NCI-H2081 (cell line): ENCODE measurements at regions not wholly inside any gene's neighbourhood (a gene's known extent, or its start where the extent isn't known, plus 50 kb on each side); places are given as distances from the start of the nearest gene placed in this dataset.
"Not testable (repeated sequence)": the region's sequence is repeated elsewhere in the genome, so short reads cannot be mapped to it uniquely, and the experiment has no call there.

Experiments
- DNase-seq, 2 experiments: peaks; one replicate each; lab custom pipeline; 2025; lab: John Stamatoyannopoulos, UW

GRCh38 chr2:40953341-40953740, 501.5 kb upstream of the SLC8A1 start:
- no peak for DNase-seq

DNA sequence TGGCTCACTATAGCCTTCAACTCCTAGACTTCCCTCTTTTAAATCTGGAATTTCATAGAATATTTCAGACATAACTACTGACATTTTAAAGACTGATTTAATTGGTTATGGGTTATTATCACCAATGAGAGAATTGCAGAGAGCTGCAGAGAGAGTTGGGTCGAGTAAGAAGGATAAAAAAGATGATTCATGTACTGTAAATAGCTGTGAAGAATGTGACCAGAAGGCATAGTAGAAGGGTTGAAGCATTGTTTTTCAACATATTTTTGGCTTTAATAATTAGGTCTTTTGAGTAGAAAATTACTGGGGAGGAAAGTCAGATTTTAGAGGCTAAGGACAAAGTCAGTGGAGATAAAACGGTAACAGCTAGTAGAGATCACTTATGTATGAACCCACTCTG, 503.2 kb upstream of the SLC8A1 start:
- no peak for DNase-seq

DNA sequence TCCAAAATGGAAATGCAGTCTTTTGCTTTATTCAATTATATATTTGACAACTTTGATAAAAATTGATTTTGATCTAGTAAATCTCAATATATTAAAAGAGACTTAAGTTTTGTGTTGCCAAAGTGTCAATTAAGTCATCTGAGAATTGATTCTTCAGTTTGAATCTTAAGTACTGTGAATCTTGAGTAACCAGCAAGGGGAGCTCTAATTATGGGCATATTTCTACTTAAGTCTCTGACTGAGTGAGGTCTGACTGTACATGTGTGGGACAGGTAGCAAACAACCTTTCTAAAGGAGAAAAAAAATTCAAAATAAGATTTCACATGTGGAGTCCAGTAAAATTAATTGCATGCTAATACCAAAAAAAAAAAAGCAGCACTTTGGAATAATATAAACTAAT, 503.7 kb upstream of the SLC8A1 start:
- DNase-seq: no peak

DNA sequence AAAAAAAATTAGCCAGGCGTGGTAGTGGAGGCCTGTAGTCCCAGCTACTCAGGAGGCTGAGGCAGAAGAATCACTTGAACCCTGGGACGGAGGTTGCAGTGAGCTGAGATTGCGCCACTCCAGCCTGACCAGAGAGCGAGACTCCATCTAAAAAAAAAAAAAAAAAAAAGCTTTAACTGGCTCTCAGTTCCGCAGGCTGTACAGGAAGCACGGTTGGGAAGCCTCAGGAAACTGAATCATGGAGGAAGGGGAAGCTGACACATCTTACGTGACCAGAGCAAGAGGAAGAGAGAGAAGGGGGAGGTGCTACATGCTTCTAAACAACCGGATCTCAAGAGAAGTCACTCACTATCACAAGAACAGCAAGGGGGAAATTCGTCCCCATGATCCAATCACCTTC, 505.6 kb upstream of the SLC8A1 start:
- no peak for DNase-seq

DNA sequence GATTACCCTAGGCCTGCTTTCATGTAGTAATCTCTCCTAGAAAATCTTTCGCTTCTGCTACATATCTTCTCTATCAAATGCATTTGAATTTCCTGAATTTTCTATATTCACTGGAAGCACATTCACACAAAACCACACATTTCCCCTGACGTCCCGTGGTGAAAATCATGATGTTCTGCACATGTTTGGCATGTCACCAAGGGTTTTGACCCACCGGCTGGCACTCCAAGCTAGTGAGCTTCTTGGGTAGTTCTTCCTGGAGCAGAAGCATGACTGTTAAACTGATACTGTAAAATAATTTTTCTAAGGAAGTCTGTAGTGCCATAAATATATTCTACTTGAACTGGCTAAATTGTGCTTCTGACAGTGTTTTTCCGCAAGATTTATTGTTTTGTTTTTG, 510.1 kb upstream of the SLC8A1 start:
- DNase-seq: peak in 1 of 2 experiments; percentile 13

DNA sequence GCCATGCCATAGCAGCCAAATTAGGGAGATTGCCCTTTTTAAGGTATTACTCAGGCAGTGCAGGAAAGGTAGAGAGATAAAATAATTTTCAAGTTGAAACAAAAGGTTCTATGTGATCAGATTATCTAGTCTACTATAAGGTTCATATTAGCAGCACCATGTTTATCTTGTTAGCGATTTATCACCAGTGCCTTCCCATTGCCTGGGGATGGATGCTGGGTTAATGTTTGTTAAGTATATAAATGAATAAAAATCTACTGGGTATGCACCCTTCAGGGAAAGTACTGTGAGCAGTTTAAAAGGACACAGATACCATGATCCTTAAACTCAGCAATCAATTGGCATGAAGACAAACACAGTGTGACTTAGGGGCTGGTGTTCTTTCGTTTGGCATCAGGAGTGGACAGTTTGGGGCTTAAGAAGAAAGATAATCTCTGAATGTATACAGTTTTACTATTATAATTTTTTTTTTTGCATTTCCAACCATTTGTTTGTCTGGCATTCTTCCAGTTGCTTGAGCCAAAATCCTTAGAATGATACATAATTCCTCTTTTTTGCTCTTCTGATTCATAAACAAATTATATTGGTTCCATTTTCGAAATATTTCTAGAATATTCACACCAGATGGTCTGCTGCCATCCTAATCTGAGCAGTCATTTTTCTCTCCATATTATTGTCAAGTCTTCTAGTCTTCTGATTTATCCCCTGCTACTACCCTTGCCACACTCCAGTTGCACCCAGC, 512.8 kb upstream of the SLC8A1 start:
- DNase-seq: no peak

DNA sequence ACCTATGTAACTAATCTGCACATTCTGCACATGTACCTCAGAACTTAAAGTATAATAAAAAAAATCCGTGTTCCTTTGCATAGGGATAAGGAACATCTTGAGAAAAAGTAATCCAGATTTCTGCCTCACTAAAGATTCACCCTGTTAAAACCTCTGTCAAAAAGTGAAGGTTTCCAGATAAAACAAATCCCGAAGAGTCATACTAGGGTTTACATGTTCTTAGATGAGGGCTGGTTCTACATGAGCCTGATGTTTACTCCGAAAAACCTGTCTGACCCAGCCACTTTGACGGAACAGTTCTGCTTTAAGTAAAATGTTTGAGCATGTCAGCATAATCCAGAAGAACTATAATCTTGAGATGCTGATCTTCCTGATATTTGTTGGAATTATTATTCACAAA, 515.6 kb upstream of the SLC8A1 start:
- no peak for DNase-seq

DNA sequence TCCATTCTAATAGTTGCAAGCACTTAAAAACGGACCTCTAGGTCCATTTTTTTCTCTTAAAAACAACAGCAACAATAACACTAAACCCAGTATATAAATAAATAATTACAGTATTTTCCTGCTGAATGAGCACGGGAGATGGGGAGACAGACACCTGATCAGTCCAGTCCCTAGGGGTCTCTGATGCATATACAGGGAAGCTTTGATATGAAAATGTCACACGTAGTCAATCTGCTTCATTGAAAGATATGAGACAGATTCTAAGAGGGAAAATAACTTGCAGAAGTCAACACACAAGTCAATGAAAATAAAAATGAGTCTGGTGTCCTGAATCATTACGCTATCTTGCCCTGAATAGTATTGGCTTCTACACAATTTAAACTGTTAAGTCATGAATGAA, 523.3 kb upstream of the SLC8A1 start:
- DNase-seq: no peak

DNA sequence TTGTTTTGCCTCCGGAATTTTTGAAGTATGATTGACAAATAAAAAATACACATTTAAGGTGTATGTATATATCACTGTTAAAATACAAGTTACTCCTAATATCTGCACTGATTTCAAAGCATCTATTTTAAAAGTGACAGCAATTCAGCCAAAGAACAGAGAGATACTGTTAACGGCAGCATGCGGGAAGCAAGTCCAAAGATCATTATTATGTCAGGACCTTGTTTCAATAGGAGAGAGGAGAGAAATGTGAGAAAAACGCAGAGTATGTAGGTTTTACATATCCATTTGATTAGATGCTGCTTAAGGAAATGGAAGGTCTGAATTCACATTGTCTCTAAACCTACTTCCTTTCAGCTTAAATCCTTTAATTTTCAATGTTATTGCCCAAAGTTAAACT, 545.5 kb upstream of the SLC8A1 start:
- no peak for DNase-seq

GRCh38 chr2:41000374-41000773, 548.5 kb upstream of the SLC8A1 start:
- DNase-seq: peak; percentile 85 to 97

- peak; percentile 92 to 98 for DNase-seq
Observed at GRCh38 chr2:41000906-41001305, 549.0 kb upstream of the SLC8A1 start.

DNA sequence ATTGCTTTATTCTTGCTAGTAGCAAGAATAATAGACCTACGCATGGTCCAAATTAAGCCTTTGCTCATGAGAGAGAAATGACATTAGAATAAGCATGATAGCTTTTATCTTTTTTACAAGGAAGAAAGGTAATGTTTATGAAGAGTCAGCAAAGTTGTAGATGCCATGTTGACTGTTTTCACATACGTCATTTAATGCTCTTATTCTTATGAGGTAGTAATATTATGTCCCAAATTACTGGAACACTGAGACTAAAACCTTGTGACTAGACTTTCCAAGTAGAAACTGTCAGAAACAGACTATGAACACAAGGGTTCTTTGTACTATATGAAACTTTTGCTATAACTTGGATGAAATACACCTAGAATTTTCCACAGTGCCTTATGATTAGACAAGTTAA, 552.8 kb upstream of the SLC8A1 start:
- no peak for DNase-seq

GRCh38 chr2:41020358-41020757, 568.5 kb upstream of the SLC8A1 start:
- no peak for DNase-seq

- no peak for DNase-seq
Observed at GRCh38 chr2:41024816-41025215, 572.9 kb upstream of the SLC8A1 start.

DNA sequence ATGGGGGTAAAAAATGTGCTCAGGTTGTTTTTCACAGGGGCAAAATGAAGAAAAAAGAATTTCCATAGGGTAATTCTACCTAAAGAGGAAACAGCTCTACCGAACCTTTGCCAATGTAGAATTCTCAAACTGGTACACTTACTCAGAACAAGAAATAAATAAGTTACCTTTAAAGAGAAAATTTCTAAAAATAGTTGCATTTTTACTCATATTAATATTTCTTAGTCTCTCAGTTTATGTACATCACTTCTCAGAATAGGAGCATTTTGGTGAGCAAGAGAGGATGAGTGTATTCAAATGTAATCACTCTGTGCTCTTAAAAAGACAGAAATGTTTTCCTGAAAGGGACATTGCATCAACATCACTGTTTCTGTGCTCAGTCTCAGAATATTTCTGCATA, 574.7 kb upstream of the SLC8A1 start:
- no peak for DNase-seq

DNA sequence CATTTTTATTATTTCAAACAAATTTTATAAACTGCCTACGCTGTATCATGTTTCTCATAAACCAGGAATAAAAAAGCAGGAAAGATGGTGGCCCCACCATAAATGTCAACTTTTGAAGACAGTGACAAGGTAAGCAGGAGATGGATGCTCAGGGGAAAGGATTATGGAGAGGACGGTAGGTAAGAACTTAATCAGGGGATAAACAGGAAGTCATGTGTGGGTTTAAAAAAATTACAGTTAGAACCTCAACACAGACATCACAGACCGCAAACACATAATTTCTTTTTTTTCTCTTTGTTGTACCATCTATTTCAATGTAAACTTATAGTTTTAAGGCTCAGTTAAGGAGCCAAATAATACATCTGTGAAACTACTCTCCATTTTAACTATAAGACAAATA, 575.2 kb upstream of the SLC8A1 start:
- DNase-seq: no peak

GRCh38 chr2:41031282-41031681, 579.4 kb upstream of the SLC8A1 start:
- DNase-seq: no peak

- no peak for DNase-seq
Observed at GRCh38 chr2:41032715-41033114, 580.8 kb upstream of the SLC8A1 start.

DNA sequence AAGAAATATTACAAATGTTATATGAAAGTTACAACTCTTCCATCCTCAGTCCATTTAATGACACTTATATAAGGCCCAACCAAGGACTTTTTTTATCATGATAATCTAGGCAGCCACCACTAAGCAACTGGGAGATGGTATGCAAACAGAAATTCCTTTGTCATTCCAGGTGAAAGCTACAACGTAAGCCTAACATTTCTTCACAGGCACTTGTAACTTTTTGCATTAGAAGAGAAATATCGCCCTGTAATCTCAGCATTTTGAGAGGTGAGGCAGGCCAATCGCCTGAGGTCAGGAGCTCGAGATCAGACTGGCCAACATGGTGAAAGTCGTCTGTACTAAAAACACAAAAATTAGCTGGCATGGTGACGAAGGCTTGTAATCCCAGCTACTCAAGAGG, 581.2 kb upstream of the SLC8A1 start:
- no peak for DNase-seq

DNA sequence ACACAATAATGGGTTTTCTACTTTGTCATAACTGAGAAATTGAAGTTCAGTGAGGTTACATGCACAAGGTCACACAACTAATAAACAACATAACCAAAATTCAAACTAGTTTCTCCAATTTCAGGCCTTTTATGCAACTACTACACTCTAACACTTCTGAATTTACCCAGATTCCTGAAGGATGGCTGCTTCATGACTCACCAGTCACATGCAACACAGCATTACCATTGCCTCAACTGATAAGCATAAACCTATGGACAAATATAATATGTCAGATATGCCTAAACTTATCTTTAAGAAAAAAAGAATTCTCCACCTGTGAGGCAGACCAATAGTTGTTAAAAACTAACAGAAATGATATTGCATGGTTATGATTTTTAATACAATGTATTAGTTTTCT, 586.5 kb upstream of the SLC8A1 start:
- DNase-seq: no peak

DNA sequence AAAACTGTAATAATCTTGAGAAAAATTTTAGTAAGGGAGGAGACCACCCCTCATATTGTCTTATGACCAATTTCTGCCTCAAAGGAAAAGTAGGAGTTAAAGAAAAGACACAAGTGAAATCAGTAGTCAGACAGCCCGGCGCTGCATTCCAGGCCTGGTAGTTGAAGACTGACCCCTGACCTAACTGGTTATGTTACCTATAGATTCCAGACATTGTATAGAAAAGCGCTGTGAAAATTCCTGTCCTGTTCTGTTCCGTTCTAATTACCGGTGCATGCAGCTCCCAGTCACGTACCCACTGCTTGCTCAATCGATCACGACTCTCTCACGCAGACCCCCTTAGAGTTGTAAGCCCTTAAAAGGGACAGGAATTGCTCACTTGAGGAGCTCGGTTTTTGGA, 587.9 kb upstream of the SLC8A1 start:
- DNase-seq: not testable (repeated sequence)

DNA sequence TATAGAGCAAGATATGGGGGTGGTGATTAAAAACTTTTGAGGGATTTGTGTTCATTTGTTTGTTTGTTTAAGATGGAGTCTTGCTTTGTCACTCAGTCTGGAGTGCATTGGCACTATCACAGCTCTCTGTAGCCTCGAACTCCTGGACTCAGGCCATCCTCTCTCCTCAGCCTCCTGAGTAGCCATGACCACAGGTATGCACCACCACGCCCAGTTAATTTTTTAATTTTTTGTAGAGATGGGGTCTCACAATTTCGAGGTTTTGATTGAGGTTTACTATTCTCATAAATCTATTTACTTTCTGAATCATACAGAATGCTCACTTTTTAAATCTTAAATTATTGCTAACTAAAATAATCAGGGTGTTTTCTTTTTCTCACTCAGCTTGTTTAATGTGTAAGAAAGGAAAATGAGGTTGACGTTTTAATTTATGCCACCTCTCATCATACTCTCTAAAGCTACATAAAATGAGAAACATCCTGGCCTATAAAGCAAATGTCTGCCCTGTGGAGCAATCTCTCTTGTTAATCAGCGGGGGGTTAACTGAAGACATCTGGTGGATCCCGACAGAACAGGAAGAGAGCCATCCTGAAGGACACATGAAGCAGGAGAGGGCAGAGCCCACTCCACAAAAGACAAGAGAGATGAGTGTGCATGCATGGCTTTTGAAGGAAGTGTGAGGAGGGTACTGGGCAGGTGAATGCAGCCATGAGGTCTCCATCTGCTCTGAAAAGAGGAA, 589.1 kb upstream of the SLC8A1 start:
- DNase-seq: no peak

DNA sequence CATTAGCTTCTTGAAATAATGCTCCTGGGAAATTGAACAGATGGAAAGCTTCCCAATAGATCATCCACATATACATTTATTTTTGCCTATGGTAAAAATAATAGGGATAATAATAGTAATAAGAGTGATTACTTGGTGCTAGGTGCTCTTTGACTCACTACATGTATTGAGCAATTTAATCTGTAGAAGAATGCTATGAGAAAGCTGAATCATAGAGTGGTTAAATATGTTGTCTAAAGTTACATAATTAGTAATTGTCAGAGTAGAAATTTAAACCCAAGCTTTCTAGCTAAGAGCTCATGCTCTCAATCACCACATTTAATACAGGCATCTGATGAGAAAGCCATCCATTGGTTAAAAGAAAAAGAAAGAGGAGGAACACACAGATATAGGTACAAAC, 590.5 kb upstream of the SLC8A1 start:
- no peak for DNase-seq

DNA sequence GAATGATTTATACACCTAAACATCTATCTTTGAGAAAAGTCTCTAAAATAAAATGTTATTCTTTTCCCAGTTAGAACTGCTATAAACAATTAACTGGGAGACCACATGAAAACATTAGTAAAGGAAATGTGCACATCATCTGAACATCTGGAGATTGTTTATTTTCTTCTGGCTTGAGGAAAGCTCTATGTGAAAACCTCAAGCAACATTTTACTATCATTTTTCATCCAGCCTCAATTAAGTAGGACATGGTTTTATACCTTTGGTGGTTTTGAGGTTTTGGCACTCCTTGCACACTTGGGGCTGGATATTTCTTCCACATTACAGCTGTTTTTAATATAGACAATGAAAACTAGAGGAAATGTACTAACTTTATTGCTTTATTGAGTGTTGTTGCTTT, 609.5 kb upstream of the SLC8A1 start:
- DNase-seq: no peak
